Suprapubic skin (tissue), 3 donors: ENCODE measurements at regions not wholly inside any gene's neighbourhood (a gene's known extent, or its start where the extent isn't known, plus 50 kb on each side); places are given as distances from the start of the nearest gene placed in this dataset.

Source experiments
- POLR2A ChIP-seq, 2 donors: fragments of 450-650 bp; IDR thresholded peaks; one replicate each; pipeline ENCODE4 v1.6.1; 2017; ENCODE audit warnings: antibody characterized with exemption in 2 of 2, mild to moderate bottlenecking in 2 of 2, moderate library complexity in 2 of 2
- TF ChIP-seq, protein P1 (sequence below), 2 donors: fragments of 200-600 bp in 1 of 2; fragments of 450-650 bp in 1 of 2; sonication (generic) in 1 of 2; IDR thresholded peaks; one replicate each; pipeline ENCODE4 v1.5.1; 2016 to 2019; ENCODE audit warnings: antibody characterized with exemption in 2 of 2, mild to moderate bottlenecking in 1 of 2, moderate library complexity in 1 of 2

DNA sequence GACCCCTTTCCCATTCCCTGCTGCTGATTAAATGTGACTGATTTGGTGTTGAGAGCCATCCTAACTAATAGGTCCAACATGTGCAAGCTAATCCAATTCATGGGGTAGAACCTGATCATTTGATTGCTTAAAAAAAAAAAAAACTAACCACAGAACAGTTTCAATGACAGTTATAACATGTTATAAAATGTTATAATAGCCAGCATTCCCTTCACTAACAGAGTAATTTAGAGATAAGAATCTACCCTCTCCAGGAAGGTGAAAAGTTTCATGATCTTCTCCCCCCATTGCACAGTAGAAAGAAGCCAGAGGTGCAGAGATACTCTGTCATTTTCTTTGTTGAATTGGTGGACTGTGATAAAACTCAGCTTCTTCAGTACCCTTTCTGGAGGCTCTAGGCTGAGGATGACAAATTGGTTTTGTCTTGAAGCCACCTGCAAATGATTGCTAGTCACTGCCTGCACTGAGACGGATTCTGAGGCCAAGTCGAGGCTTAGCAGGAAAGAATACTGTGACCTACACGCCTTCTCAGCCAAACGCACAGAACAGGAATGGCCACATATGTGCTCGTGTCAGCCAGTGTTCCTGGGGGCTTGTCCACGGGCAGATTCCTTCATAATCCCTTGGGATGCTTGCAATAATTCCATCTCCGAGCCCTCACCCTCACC, 215.7 kb upstream of the IRF2BP2 start:
- TF ChIP-seq, protein P1, sequence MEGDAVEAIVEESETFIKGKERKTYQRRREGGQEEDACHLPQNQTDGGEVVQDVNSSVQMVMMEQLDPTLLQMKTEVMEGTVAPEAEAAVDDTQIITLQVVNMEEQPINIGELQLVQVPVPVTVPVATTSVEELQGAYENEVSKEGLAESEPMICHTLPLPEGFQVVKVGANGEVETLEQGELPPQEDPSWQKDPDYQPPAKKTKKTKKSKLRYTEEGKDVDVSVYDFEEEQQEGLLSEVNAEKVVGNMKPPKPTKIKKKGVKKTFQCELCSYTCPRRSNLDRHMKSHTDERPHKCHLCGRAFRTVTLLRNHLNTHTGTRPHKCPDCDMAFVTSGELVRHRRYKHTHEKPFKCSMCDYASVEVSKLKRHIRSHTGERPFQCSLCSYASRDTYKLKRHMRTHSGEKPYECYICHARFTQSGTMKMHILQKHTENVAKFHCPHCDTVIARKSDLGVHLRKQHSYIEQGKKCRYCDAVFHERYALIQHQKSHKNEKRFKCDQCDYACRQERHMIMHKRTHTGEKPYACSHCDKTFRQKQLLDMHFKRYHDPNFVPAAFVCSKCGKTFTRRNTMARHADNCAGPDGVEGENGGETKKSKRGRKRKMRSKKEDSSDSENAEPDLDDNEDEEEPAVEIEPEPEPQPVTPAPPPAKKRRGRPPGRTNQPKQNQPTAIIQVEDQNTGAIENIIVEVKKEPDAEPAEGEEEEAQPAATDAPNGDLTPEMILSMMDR (IDR thresholded peaks at IDR 0.05) = no peak
- no peak for TF ChIP-seq POLR2A (IDR thresholded peaks at IDR 0.05)
